PC-9 (cell line): ENCODE measurements at regions not wholly inside any gene's neighbourhood (a gene's known extent, or its start where the extent isn't known, plus 50 kb on each side); places are given as distances from the start of the nearest gene placed in this dataset.

Experiments used
- CTCF ChIP-seq: fragments of 200-600 bp; sonication (generic); conservative IDR thresholded peaks from 2 replicates; pipeline ENCODE4 v1.6.1; 2017; ENCODE audit warnings: mixed run types, antibody characterized with exemption, mild to moderate bottlenecking, moderate library complexity
- EZH2 ChIP-seq: fragments of 200-600 bp; sonication (generic); IDR thresholded peaks from 2 replicates; pipeline ENCODE4 v1.8.0; 2017; ENCODE audit warnings: antibody characterized with exemption, low read depth

DNA sequence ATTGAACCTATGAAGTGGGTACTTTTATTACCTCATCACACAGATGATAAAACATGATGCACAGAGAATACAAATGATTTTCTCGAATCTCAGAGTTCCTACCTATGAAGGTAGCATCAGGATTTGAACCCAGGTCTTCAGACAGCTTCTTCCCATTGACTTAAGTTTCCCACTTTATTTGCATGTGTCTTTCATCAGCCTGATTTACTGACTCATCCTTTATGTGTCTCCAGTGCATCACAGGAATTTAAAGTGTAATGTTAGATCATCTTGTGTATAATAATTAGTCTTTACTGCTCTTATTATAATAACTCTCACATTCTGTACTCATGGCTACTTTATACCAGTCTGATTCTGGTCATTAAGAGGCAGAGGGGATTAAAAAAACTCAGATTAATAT, 449.4 kb upstream of the SUCLG2 start:
- TF ChIP-seq CTCF: no peak
- TF ChIP-seq EZH2: no peak
